ENCODE measurements at regions not wholly inside any gene's neighbourhood (a gene's known extent, or its start where the extent isn't known, plus 50 kb on each side); places are given as distances from the start of the nearest gene placed in this dataset.
"Not testable (repeated sequence)": the region's sequence is repeated elsewhere in the genome, so short reads cannot be mapped to it uniquely, and the experiment has no call there.

- TF ChIP-seq CTCF, MAX (IDR thresholded peaks at IDR 0.05; ENCODE audit: low read depth, low read length): not testable (repeated sequence)
Observed at GRCh38 chr2:87498854-87499238, 249.0 kb upstream of the PLGLB2 start.
